Lower lobe of right lung (tissue), 2 donors: ENCODE measurements at regions not wholly inside any gene's neighbourhood (a gene's known extent, or its start where the extent isn't known, plus 50 kb on each side); places are given as distances from the start of the nearest gene placed in this dataset.

Experiments
- ATAC-seq, 2 donors: fragments of 200-7000 bp; cut with Tn5 transposase; one replicate each; pipeline ENCODE4 v1.9.1; 2020 to 2022; ENCODE audit warnings: mild to moderate bottlenecking in 2 of 2, moderate library complexity in 2 of 2
- DNase-seq: peaks from one replicate; pipeline ENCODE4 v3.0.0-alpha.2; 2020
- H3K27ac ChIP-seq: fragments of 200-600 bp; one replicate; pipeline ENCODE4 v1.8.0; 2022
- H3K27me3 ChIP-seq: fragments of 200-600 bp; one replicate; pipeline ENCODE4 v1.8.0; 2022; ENCODE audit warnings: low read depth
- H3K36me3 ChIP-seq: fragments of 200-600 bp; one replicate; pipeline ENCODE4 v1.8.0; 2022; ENCODE audit warnings: mild to moderate bottlenecking
- H3K4me1 ChIP-seq: fragments of 200-600 bp; one replicate; pipeline ENCODE4 v1.8.0; 2022
- H3K4me3 ChIP-seq: fragments of 200-600 bp; one replicate; pipeline ENCODE4 v1.8.0; 2022; ENCODE audit warnings: mild to moderate bottlenecking
- H3K9me3 ChIP-seq: fragments of 200-600 bp; one replicate; pipeline ENCODE4 v1.8.0; 2022
- intact Hi-C: fragments of 100-400 bp; cut with DNase I; formaldehyde crosslinking; loops from one replicate; pipeline ENCODE4 v1.11.0; 2022
- TF ChIP-seq, protein P1 (sequence below): fragments of 200-600 bp; IDR thresholded peaks from one replicate; pipeline ENCODE4 v1.8.0; 2022; ENCODE audit warnings: antibody characterized with exemption, mild to moderate bottlenecking
- donor health status: DM: no; HTN: yes; CAD: no; lungs with severe emphysema.

DNA sequence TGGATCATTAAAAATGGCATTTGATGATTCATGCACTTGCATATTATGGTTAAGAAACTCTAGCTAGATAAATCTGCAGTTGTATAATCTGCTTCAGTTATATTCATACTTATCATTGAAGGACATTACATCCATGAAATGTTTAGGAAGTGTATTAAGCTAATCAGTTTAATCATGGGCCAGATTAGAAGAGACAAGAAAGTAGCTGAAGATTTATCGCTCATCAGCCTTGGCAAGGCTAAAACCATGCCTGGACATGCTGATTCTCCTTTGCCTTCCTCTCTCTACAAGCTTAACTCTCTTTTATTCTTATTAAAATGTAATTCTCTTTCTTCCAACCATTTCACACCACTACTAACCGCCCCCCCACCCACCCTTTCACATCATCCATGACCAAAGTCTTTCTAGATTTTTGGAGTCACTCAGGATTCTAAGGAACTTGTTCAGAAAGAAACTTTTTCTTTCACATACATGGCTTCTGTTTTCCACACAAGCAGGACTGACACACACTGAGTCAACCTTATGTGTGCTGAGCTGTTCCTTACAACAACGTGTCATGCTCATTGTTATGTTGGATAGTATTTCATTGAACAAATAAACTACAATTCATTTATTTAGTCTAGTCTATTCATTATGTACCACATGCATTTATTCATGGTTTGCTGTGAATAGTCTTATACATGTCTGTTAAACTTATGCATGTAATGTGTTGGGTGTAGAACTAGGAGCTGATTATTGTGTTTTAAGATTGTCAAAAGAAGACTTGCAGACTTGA is 227.3 kb upstream of the SP8 start:
- ATAC-seq = no peak
- Histone ChIP-seq H3K27ac (no peak overlapping the region), H3K36me3 (no peaks in the 10 kb centered on the region), H3K9me3 (no peaks in the 10 kb centered on the region), H3K27me3 (no peaks in the 10 kb centered on the region), H3K4me3 (no peak overlapping the region), H3K4me1 (no peaks in the 10 kb centered on the region)
- intact Hi-C loops = no loop called here
- DNase-seq = no peak
- TF ChIP-seq, protein P1, sequence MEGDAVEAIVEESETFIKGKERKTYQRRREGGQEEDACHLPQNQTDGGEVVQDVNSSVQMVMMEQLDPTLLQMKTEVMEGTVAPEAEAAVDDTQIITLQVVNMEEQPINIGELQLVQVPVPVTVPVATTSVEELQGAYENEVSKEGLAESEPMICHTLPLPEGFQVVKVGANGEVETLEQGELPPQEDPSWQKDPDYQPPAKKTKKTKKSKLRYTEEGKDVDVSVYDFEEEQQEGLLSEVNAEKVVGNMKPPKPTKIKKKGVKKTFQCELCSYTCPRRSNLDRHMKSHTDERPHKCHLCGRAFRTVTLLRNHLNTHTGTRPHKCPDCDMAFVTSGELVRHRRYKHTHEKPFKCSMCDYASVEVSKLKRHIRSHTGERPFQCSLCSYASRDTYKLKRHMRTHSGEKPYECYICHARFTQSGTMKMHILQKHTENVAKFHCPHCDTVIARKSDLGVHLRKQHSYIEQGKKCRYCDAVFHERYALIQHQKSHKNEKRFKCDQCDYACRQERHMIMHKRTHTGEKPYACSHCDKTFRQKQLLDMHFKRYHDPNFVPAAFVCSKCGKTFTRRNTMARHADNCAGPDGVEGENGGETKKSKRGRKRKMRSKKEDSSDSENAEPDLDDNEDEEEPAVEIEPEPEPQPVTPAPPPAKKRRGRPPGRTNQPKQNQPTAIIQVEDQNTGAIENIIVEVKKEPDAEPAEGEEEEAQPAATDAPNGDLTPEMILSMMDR = no peak

- Histone ChIP-seq H3K4me3 (no peak overlapping the region), H3K36me3 (no peaks in the 10 kb centered on the region), H3K27me3 (no peaks in the 10 kb centered on the region), H3K4me1 (no peaks in the 10 kb centered on the region), H3K27ac (no peak overlapping the region), H3K9me3 (no peaks in the 10 kb centered on the region)
- intact Hi-C loops = no loop called here
- no peak for DNase-seq
- TF ChIP-seq, protein P1 = no peak
- ATAC-seq = no peak
These were observed 234.0 kb upstream of the SP8 start for GRCh38 chr7:21020667-21021066.

GRCh38 chr7:21023841-21024484 is 237.3 kb upstream of the SP8 start:
- ATAC-seq (no peak), DNase-seq (no peak)
- TF ChIP-seq, protein P1 = no peak
- Histone ChIP-seq H3K36me3 (no peaks in the 10 kb centered on the region), H3K9me3 (no peaks in the 10 kb centered on the region), H3K27ac (no peak overlapping the region), H3K4me1 (no peaks in the 10 kb centered on the region), H3K4me3 (no peak overlapping the region), H3K27me3 (no peaks in the 10 kb centered on the region)
- intact Hi-C loops = no loop called here

DNA sequence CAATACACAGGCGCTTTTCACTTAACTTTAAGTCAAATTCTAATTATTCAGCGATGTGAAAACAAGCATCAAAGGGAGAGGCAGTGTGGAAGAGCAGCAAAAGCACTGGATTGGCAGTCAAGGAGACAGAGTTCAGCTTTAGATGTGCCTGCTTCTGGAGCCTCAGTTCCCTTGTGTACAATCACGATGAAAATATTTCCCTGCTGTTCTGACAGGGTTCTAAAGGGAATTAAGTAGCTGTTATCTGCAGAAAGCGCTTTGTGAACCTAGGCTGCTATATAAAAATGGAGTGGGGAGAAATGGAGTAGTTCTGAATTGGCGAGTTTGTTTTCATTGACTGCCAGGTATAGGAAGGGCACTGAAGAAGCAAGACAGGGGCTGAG is 237.8 kb upstream of the SP8 start:
- ATAC-seq (no peak), DNase-seq (no peak)
- intact Hi-C loops = no loop called here
- no peaks in the 10 kb centered on the region for H3K9me3 ChIP-seq
- no peak overlapping the region for H3K4me3 ChIP-seq
- no peaks in the 10 kb centered on the region for H3K4me1 ChIP-seq
- H3K36me3 ChIP-seq = no peaks in the 10 kb centered on the region
- H3K27me3 ChIP-seq = no peaks in the 10 kb centered on the region
- H3K27ac ChIP-seq = no peak overlapping the region
- TF ChIP-seq, protein P1 = no peak

- H3K27me3 ChIP-seq = no peaks in the 10 kb centered on the region
- H3K9me3 ChIP-seq = no peaks in the 10 kb centered on the region
- TF ChIP-seq, protein P1 = no peak
- peak; percentile 44 for DNase-seq
- no peaks in the 10 kb centered on the region for H3K4me1 ChIP-seq
- no peaks in the 10 kb centered on the region for H3K36me3 ChIP-seq
- peak; percentile 67 to 84 for ATAC-seq
- no peak overlapping the region for H3K27ac ChIP-seq
- H3K4me3 ChIP-seq = no peak overlapping the region
- intact Hi-C loops = no loop called here
These were observed 241.5 kb upstream of the SP8 start for GRCh38 chr7:21028186-21028585.
